Left cardiac atrium (tissue), 4 donors: ENCODE measurements at regions not wholly inside any gene's neighbourhood (a gene's known extent, or its start where the extent isn't known, plus 50 kb on each side); places are given as distances from the start of the nearest gene placed in this dataset.
A peak's percentile ranks its signal among the peaks of the same experiment; 100 is the strongest.

ENCODE experiments used
- ATAC-seq, 2 donors: fragments of 200-7000 bp; cut with Tn5 transposase; one replicate each; pipeline ENCODE4 v1.9.1; 2020; ENCODE audit warnings: mild to moderate bottlenecking in 2 of 2, moderate library complexity in 2 of 2
- DNase-seq: peaks from one replicate; pipeline ENCODE4 v3.0.0-alpha.2; 2020
- intact Hi-C, 2 donors: fragments of 100-400 bp; cut with DNase I; formaldehyde crosslinking; loops; one replicate each; pipeline versions ENCODE4 v1.14.1 to v1.15.1; 2022 to 2023
- donor health status: DM: no; HTN: yes; CAD: no.
- donor health status: DM: no; HTN: yes; CAD: no; lungs with severe emphysema.
- donor health status: DM: yes; HTN: yes; CAD: no.
- donor health status: Dilated cardiomyopathy.

DNA sequence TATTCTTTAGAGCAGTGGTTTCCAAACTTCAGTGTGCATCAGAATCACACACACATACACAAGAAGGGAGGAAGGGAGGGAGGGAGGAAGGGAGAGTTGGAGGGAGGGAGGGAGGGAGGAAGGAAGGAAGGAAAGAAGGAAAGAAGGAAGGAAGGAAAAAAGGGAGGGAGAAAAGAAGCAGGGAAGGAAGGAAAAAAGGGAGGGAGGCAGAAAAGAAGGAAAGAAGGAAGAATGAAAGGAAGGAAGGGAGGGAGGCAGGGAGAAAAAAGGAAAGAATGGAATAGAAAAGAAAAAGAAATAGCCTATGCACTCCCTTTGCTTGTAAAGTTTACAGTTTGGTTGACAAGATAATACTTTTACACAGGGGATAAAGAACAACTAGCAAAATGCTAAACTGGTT, 96.3 kb upstream of the BCL11A start:
- intact Hi-C loops = no loop called here
- DNase-seq (no peak), ATAC-seq (no peak)

GRCh38 chr2:60652832-60653340, 99.4 kb upstream of the BCL11A start:
- intact Hi-C loops = no loop called here

DNA sequence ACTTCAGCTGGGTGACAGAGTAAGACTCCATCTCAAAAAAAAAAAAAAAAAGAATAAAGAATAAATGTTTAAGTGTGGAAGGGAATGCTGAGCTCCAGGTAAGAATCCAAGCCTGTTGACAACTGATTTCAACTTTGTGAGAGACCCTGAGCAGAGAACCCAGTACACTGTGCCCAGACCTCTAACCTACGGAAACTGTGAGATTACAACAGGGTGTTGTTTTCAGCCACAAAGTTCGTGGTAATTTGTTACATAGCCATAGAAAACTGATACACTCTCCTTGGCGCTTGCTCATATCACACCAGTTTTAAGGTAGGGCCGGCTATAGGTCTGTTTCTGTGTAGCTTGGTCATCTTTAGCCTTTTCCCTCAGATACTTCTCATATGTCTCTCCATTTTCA, 98.4 kb upstream of the PAPOLG start:
- no peak for DNase-seq
- intact Hi-C loops = no loop called here
- ATAC-seq = no peak

More at GRCh38 chr2:60652832-60653340, 99.4 kb upstream of the BCL11A start:
- DNase-seq (no peak), ATAC-seq (no peak)

- DNase-seq = no peak
- no peak for ATAC-seq
- intact Hi-C loops = no loop called here
Observed at GRCh38 chr2:60659026-60659425, 97.0 kb upstream of the PAPOLG start.

- intact Hi-C loops = no loop called here
- ATAC-seq (no peak), DNase-seq (no peak)
Observed at GRCh38 chr2:60661073-60661738, 94.9 kb upstream of the PAPOLG start.

- DNase-seq = no peak
- intact Hi-C loops = no loop called here
- ATAC-seq = no peak
Observed at GRCh38 chr2:60662781-60663180, 93.3 kb upstream of the PAPOLG start.

DNA sequence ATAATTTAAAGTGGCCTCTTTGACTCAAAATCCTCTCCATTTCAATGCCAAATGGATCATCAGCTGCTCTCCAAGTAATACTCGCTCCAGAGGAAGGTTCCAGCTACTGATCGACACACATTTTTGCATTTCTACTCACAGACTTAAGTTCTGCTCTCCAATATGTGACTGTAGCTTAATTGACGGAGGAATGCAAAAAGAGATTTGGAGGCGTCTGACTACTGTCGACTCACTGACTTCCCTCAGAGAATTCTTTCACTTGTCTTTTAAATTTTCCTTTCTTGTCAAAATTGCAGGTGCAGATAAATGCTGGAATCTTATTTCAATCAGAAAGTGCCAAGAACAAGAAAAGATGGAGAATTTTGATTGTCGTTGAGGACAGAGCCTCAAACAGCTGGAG, 84.1 kb upstream of the PAPOLG start:
- no peak for ATAC-seq
- DNase-seq = no peak
- intact Hi-C loops = no loop called here

GRCh38 chr2:60674524-60675165, 81.4 kb upstream of the PAPOLG start:
- ATAC-seq = peak; percentile 92 to 94
- peak; percentile 87 for DNase-seq
- intact Hi-C loops = no loop called here

DNA sequence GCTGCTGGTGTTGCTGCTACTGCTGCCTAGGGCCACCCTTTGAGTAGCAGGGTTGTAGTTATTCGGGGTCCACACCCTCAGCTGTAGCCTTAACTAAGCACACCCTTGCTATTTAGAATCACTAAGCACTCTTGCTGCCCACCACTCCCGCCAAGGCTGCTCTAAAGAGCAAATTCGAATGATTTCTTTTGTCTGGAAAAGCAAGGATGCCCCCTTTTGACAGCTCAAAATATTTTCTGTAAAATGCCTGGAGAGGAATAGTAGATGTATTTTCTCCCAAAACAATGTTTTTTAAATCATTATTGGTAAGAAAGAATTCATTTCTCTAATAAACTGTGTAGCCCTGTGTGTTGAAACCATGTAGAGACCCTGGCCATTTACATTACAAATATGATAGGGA, 80.8 kb upstream of the PAPOLG start:
- DNase-seq = no peak
- intact Hi-C loops = no loop called here
- ATAC-seq = no peak

DNA sequence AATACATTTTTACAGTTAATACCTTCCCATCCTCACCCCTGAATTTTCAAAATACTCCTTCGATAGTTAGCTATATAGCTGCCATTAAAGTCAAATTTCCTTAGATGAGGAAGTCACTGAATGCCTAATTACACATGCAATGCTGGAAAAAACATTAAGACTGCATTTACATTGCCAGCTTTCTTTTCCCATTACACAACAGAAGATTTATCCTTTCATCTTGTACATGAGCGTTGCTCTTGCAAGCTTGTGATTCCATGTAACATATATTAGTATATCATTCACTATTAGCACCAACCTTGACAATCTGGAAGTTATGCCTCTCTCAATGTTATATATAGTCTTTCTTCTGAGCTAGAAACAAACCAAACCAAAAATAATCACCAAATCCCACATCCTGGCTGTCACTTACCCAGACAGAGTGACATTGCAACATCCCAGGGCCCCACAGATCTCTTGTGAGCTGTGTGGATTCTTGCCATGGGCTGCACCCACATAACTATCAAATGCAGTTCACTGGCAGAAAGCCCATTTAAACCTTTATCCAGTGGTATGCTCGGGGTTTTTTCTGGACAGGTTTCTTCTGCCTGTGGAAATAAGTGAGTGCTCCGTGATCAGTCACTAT, 79.2 kb upstream of the PAPOLG start:
- intact Hi-C loops = no loop called here

DNA sequence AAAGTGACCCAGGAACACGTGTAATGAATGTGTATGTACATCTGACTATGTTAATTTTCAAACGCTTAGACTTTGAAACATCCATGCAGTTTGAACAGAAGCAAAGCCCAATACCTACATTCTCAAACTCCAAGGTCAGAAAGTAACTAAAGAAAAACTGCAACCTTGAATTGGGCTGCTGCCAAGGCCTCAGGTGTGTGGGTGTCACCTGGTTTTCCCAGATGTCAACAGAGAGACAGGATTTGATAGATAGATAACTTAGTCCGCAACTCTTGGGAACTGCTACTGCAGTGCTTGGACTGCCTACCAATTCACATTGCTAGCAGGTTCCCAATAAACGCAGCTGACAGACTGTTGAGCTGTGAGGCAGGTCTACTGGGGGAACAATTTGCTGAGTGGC, 78.7 kb upstream of the PAPOLG start:
- ATAC-seq (no peak), DNase-seq (no peak)
- intact Hi-C loops = no loop called here

More for the DNA sequence above, 79.2 kb upstream of the PAPOLG start:
- ATAC-seq (no peak), DNase-seq (no peak)

DNA sequence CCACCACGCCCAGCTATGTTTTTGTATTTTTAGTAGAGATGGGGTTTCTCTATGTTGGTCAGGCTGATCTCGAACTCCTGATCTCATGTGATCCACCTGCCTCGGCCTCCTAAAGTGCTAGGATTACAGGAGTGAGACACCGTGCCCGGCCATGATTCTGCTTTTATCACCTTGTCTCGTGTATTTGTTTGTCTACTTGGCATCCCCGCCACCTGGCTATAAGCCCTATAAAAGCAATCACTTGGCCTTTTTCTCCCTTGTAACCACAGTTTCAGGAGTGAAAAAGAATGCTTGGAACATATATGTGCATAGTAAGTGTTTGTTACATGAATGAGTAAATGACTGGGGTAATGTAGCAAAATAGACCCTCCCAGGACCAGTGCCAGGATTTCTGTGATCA, 77.5 kb upstream of the PAPOLG start:
- ATAC-seq = no peak
- DNase-seq = no peak
- intact Hi-C loops = no loop called here

DNA sequence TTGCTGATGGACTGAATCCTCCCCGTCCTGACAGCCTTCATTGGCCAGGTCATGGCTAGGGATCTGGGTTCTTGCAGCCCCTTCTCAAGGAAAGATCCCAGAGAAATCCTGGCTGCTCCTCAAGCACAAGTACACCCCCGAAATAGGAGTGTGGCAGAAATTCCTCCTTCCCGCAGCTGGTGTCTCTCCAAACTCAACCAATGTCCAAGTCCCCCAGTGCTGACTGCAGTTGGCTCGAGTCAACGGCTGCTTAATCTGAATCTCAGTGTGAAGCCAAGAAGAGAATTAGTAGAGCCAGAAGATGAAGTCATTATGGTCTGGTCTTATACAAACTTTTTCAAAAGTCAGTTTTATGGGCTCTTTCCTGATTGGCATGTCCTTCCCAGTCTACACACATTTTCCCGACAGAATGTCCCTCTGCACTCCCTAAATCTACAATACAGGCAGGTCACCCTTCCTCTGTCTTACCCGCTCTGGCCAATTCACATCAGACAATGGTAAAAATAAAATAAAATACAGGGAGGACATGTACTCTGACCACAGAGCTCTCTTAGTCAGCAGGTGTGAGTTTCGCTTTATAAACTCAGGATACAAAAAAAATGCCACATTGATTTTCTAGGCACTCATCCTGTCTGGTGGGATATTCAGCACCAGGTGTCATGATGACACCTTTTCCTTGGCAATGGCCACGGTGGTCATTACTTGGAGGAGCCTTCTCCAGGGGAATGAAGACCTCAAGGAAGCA, 76.9 kb upstream of the PAPOLG start:
- intact Hi-C loops = no loop called here
- peak; percentile 27 to 56 for ATAC-seq
- DNase-seq = no peak

GRCh38 chr2:60693551-60693950, 62.5 kb upstream of the PAPOLG start:
- intact Hi-C loops = no loop called here
- ATAC-seq (no peak), DNase-seq (no peak)

- ATAC-seq (no peak), DNase-seq (no peak)
- intact Hi-C loops = no loop called here
Observed at GRCh38 chr2:60695793-60696192, 60.3 kb upstream of the PAPOLG start.

DNA sequence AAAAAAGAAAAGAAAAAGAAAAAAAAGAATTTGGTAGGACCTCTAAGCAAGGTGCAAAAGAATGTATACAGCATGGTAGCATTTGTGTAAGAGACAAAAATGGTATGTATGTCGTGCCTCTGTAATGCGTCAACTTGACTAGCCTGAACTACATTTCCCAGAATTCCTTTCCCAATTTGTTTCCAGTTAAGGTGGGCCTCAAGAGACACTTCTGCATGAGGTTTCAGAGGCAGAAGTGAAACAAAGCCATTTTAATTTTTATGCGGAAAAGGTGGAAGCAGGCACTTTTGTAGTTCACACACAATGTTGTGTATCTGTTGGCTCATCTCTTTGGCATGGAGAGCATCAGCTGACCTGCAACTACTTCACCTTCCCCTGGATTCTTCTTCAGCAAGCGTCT, 56.5 kb upstream of the PAPOLG start:
- DNase-seq = no peak
- intact Hi-C loops = no loop called here
- no peak for ATAC-seq

DNA sequence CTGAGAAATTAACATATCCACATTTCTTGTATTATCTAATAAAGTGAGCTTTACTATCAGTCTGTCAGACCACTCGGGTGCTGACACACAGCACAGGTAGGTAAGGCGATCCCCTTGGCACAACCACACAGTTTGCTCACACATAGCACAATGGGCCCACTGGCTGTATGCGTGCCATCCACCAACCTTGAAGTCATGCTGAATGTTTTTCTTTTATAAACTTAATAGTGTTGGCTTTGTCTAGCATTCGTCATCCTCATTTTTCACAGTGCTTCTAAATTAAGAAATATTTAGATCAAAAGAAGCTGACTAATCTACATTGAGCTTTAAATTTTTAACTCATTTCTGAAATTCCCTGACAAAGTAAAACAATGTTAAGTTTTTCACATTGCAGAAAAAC, 50.0 kb upstream of the PAPOLG start:
- ATAC-seq (no peak), DNase-seq (no peak)
- intact Hi-C loops = loop anchor here (5.0 kb wide), 2 partner anchors 51 to 291 kb away; partner anchors contain the start of gene PAPOLG (in 1 of the 2)
